H9 (cell line): ENCODE measurements at regions not wholly inside any gene's neighbourhood (a gene's known extent, or its start where the extent isn't known, plus 50 kb on each side); places are given as distances from the start of the nearest gene placed in this dataset.

Experiments
- DNase-seq: peaks from one replicate; pipeline ENCODE4 v3.0.0-alpha.2; 2017
- H2AFZ ChIP-seq: one replicate; pipeline ENCODE4 v1.6.1; 2013; ENCODE audit warnings: mild to moderate bottlenecking, low read length, control low read depth, moderate library complexity
- H2AK5ac ChIP-seq: 2 replicates; pipeline ENCODE4 v1.6.1; 2013; ENCODE audit warnings: low read length, control low read depth, mixed read lengths; ENCODE audit not compliant: insufficient read length
- H2BK120ac ChIP-seq: one replicate; pipeline ENCODE4 v1.6.1; 2013; ENCODE audit warnings: low read depth, mild to moderate bottlenecking, low read length, control low read depth, inconsistent platforms; ENCODE audit not compliant: poor library complexity, severe bottlenecking
- H2BK12ac ChIP-seq: 2 replicates; pipeline ENCODE4 v1.6.1; 2013; ENCODE audit warnings: low read length, control low read depth, mixed read lengths, low read depth; ENCODE audit not compliant: insufficient read length
- H2BK15ac ChIP-seq: 2 replicates; pipeline ENCODE4 v1.6.1; 2013; ENCODE audit warnings: low read depth, low read length, control low read depth
- H2BK20ac ChIP-seq: one replicate; pipeline ENCODE4 v1.6.1; 2013; ENCODE audit warnings: low read depth, mild to moderate bottlenecking, low read length, control low read depth, inconsistent platforms; ENCODE audit not compliant: poor library complexity, severe bottlenecking
- H2BK5ac ChIP-seq: 2 replicates; pipeline ENCODE4 v1.6.1; 2013; ENCODE audit warnings: low read length, control low read depth, mixed read lengths; ENCODE audit not compliant: insufficient read length
- H3K14ac ChIP-seq: 2 replicates; pipeline ENCODE4 v1.6.1; 2013; ENCODE audit warnings: low read length, control low read depth; ENCODE audit not compliant: insufficient read depth
- H3K18ac ChIP-seq: 2 replicates; pipeline ENCODE4 v1.6.1; 2013; ENCODE audit warnings: low read depth, mild to moderate bottlenecking, mixed read lengths, low read length, control low read depth; ENCODE audit not compliant: insufficient read length
- H3K23ac ChIP-seq: 2 replicates; pipeline ENCODE4 v1.6.1; 2013; ENCODE audit warnings: low read length, control low read depth, mixed read lengths, low read depth; ENCODE audit not compliant: insufficient read length
- H3K23me2 ChIP-seq: 2 replicates; pipeline ENCODE4 v1.6.1; 2013; ENCODE audit warnings: low read depth, mild to moderate bottlenecking, mixed read lengths, low read length, control low read depth; ENCODE audit not compliant: insufficient read length, poor library complexity, severe bottlenecking
- H3K27ac ChIP-seq: 2 replicates; pipeline ENCODE4 v1.5.1; 2013; ENCODE audit warnings: low read length, control low read depth, mixed read lengths, low read depth; ENCODE audit not compliant: insufficient read length
- H3K27me3 ChIP-seq: 2 replicates; pipeline ENCODE4 v1.6.1; 2013; ENCODE audit warnings: low read length, control low read depth, inconsistent platforms; ENCODE audit not compliant: insufficient read depth
- H3K4ac ChIP-seq: 2 replicates; pipeline ENCODE4 v1.6.1; 2013; ENCODE audit warnings: low read depth, mild to moderate bottlenecking, control low read depth, inconsistent platforms, low read length, moderate library complexity
- H3K4me1 ChIP-seq: 2 replicates; pipeline ENCODE4 v1.6.1; 2013; ENCODE audit warnings: low read length, control low read depth, inconsistent platforms; ENCODE audit not compliant: insufficient read depth
- H3K4me2 ChIP-seq: 2 replicates; pipeline ENCODE4 v1.6.1; 2013; ENCODE audit warnings: low read length, control low read depth, mixed read lengths; ENCODE audit not compliant: insufficient read length, insufficient read depth
- H3K56ac ChIP-seq: 2 replicates; pipeline ENCODE4 v1.6.1; 2013; ENCODE audit warnings: low read depth, mild to moderate bottlenecking, mixed read lengths, low read length, control low read depth; ENCODE audit not compliant: insufficient read length
- H3K79me1 ChIP-seq: 2 replicates; pipeline ENCODE4 v1.6.1; 2013; ENCODE audit warnings: low read depth, mild to moderate bottlenecking, moderate library complexity, low read length, control low read depth, inconsistent platforms; ENCODE audit not compliant: insufficient read depth, poor library complexity, severe bottlenecking
- H3K79me2 ChIP-seq: 2 replicates; pipeline ENCODE4 v1.6.1; 2013; ENCODE audit warnings: low read length, control low read depth, inconsistent platforms; ENCODE audit not compliant: insufficient read depth
- H3K9ac ChIP-seq: 2 replicates; pipeline ENCODE4 v1.6.1; 2013; ENCODE audit warnings: low read length, control low read depth, mixed read lengths; ENCODE audit not compliant: insufficient read length; ENCODE audit errors: extremely low read depth
- H3K9me3 ChIP-seq: one replicate; pipeline ENCODE4 v1.6.1; 2013; ENCODE audit warnings: low read depth, low read length, inconsistent platforms; ENCODE audit not compliant: control insufficient read depth
- H3T11ph ChIP-seq: one replicate; pipeline ENCODE4 v1.6.1; 2013; ENCODE audit warnings: mild to moderate bottlenecking, low read length, control low read depth, inconsistent platforms
- H4K20me1 ChIP-seq: one replicate; pipeline ENCODE4 v1.6.1; 2013; ENCODE audit not compliant: control insufficient read depth, insufficient read length, insufficient read depth
- H4K5ac ChIP-seq: 2 replicates; pipeline ENCODE4 v1.6.1; 2013; ENCODE audit warnings: low read depth, mild to moderate bottlenecking, mixed read lengths, low read length, control low read depth; ENCODE audit not compliant: insufficient read length
- H4K8ac ChIP-seq: replicated peaks from 2 replicates; pipeline ENCODE4 v1.6.1; 2013; ENCODE audit warnings: low read length, control low read depth, mixed read lengths, low read depth; ENCODE audit not compliant: insufficient read length
- H4K91ac ChIP-seq: 2 replicates; pipeline ENCODE4 v1.6.1; 2013; ENCODE audit warnings: low read depth, mild to moderate bottlenecking, moderate library complexity, mixed read lengths, low read length, control low read depth; ENCODE audit not compliant: insufficient read length
- H3K27ac Mint-ChIP-seq, 3 experiments: 2 replicates in 2 of 3; 3 replicates in 1 of 3; pipeline ENCODE4 v1.8.0; 2020 to 2021; ENCODE audit warnings: mixed read lengths in 3 of 3, mild to moderate bottlenecking in 1 of 3, moderate library complexity in 1 of 3
- H3K27me3 Mint-ChIP-seq: 2 replicates; pipeline ENCODE4 v1.8.0; 2021; ENCODE audit warnings: low read depth, mild to moderate bottlenecking, moderate library complexity, mixed read lengths
- H3K36me3 Mint-ChIP-seq, 3 experiments: 2 replicates in 2 of 3; 3 replicates in 1 of 3; pipeline ENCODE4 v1.8.0; 2020 to 2021; ENCODE audit warnings: low read depth in 3 of 3, mixed read lengths in 3 of 3; ENCODE audit not compliant: insufficient read depth in 1 of 3
- H3K4me1 Mint-ChIP-seq, 2 experiments: 2 replicates each; pipeline ENCODE4 v1.8.0; 2020; ENCODE audit warnings: mixed read lengths in 2 of 2
- H3K4me3 Mint-ChIP-seq, 2 experiments: 2 replicates in 1 of 2; 3 replicates in 1 of 2; pipeline ENCODE4 v1.8.0; 2020 to 2021; ENCODE audit warnings: mild to moderate bottlenecking in 2 of 2, mixed read lengths in 2 of 2, moderate library complexity in 1 of 2
- H3K9me3 Mint-ChIP-seq, 2 experiments: 2 replicates in 1 of 2; 3 replicates in 1 of 2; pipeline ENCODE4 v1.8.0; 2020; ENCODE audit warnings: mild to moderate bottlenecking in 2 of 2, mixed read lengths in 2 of 2, moderate library complexity in 1 of 2
- WGBS: extraction: QIAGEN DNeasy Blood & Tissue Kit; methylation state at CpG from one replicate; pipeline ENCODE4 v1.1.7; 2013; ENCODE audit warnings: missing lambda C conversion rate, low lambda C conversion rate, mixed read lengths; ENCODE audit not compliant: insufficient read length; ENCODE audit errors: extremely low coverage; 5-methylcytosine and 5-hydroxymethylcytosine counted together
- TF ChIP-seq, protein P1 (sequence below): fragments of 200-600 bp; sonication (generic); conservative IDR thresholded peaks from 3 replicates; pipeline ENCODE4 v1.8.0; 2021; ENCODE audit warnings: antibody characterized with exemption, mild to moderate bottlenecking

DNA sequence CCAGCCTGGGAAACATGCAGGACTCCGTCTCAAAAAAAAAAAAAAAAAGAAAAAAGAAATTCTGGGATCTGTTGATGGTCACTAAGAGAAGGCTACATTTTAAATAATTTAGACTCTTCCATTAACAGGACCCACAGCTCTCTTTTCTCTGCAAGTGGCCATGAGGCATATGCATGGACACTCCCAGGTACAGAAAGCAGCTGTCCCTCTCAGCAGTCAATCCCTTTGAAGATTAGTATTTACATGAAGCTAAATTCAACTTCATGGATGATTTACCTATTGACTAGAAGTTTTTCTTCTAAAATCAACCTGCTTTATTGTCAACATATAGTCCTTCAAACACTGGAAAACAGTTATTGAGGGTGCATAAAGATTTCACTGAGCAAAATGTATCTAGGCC lies 139.9 kb downstream of the CPEB2 start:
- no peaks in the 10 kb centered on the region for H3K79me1 ChIP-seq
- H2BK20ac ChIP-seq = no peak overlapping the region
- H4K91ac ChIP-seq = no peak overlapping the region
- no peak overlapping the region for H2BK120ac ChIP-seq
- TF ChIP-seq, protein P1, sequence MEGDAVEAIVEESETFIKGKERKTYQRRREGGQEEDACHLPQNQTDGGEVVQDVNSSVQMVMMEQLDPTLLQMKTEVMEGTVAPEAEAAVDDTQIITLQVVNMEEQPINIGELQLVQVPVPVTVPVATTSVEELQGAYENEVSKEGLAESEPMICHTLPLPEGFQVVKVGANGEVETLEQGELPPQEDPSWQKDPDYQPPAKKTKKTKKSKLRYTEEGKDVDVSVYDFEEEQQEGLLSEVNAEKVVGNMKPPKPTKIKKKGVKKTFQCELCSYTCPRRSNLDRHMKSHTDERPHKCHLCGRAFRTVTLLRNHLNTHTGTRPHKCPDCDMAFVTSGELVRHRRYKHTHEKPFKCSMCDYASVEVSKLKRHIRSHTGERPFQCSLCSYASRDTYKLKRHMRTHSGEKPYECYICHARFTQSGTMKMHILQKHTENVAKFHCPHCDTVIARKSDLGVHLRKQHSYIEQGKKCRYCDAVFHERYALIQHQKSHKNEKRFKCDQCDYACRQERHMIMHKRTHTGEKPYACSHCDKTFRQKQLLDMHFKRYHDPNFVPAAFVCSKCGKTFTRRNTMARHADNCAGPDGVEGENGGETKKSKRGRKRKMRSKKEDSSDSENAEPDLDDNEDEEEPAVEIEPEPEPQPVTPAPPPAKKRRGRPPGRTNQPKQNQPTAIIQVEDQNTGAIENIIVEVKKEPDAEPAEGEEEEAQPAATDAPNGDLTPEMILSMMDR = no peak
- no peak overlapping the region for H3T11ph ChIP-seq
- H3K4me3 Mint-ChIP-seq = no peak overlapping the region
- H3K36me3 Mint-ChIP-seq = peaks cover 2 to 4% (median 3%) of the 10 kb centered on the region in 3 experiments; a peak in 6 of 7 replicates
- H2BK12ac ChIP-seq = no peak overlapping the region
- WGBS = no CpG with 5 or more reads among the region's 1 CpG
- no peaks in the 10 kb centered on the region for H3K27me3 ChIP-seq
- no peak overlapping the region for H3K18ac ChIP-seq
- no peak overlapping the region for H3K27ac Mint-ChIP-seq
- H3K23me2 ChIP-seq = no peaks in the 10 kb centered on the region
- H3K14ac ChIP-seq = no peak overlapping the region
- H3K4me2 ChIP-seq = no peak overlapping the region
- H3K4me1 ChIP-seq = no peaks in the 10 kb centered on the region
- H4K20me1 ChIP-seq = no peaks in the 10 kb centered on the region
- H4K8ac ChIP-seq = no peak overlapping the region
- H2BK5ac ChIP-seq = no peak overlapping the region
- peaks cover 10 to 12% of the 10 kb centered on the region in 2 experiments for H3K4me1 Mint-ChIP-seq
- no peak for DNase-seq
- no peak overlapping the region for H3K9ac ChIP-seq
- no peaks in the 10 kb centered on the region; the same call in 1 of the 2 replicates for H3K27me3 Mint-ChIP-seq
- H2AFZ ChIP-seq = no peak overlapping the region
- no peak overlapping the region for H3K27ac ChIP-seq
- H3K9me3 ChIP-seq = no peaks in the 10 kb centered on the region
- peaks cover 11 to 12% of the 10 kb centered on the region in 2 experiments; a peak in 4 of 5 replicates for H3K9me3 Mint-ChIP-seq
- H2BK15ac ChIP-seq = no peak overlapping the region
- no peak overlapping the region for H3K56ac ChIP-seq
- H3K4ac ChIP-seq = no peak overlapping the region
- H4K5ac ChIP-seq = no peak overlapping the region
- H3K23ac ChIP-seq = no peak overlapping the region
- no peaks in the 10 kb centered on the region for H3K79me2 ChIP-seq
- no peak overlapping the region for H2AK5ac ChIP-seq
